EH (cell line): ENCODE measurements at regions not wholly inside any gene's neighbourhood (a gene's known extent, or its start where the extent isn't known, plus 50 kb on each side); places are given as distances from the start of the nearest gene placed in this dataset.

Experiments used
- DNase-seq: peaks from one replicate; pipeline ENCODE4 v3.0.0-alpha.2; 2015; ENCODE audit warnings: low read depth

GRCh38 chr9:107925749-107926297 is 436.3 kb upstream of the KLF4 start:
- DNase-seq, result no peak

GRCh38 chr9:107922260-107922659 is 432.7 kb upstream of the KLF4 start:
- no peak for DNase-seq

DNA sequence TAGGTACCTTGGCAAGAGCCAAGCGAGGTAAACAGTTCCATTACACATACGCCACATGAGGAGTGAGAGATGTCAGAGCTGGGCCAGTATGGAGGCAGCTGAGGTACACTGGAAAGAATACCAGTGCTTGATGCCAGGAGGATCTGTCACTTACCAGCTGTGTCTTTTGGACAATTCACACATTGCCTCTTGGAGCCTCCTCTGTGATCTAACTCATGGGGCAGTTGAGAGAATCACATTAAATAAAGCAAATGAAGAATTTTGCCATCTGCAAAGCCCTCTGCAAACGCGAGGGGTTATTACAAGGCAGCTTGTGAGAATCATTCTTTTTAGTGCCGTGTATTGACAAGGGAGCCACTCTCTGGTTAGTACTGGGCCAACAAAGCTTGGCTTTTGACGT is 429.7 kb upstream of the KLF4 start:
- no peak for DNase-seq

GRCh38 chr9:107918749-107919148 is 429.2 kb upstream of the KLF4 start:
- no peak for DNase-seq

GRCh38 chr9:107914151-107914550 is 424.6 kb upstream of the KLF4 start:
- DNase-seq, result no peak

DNA sequence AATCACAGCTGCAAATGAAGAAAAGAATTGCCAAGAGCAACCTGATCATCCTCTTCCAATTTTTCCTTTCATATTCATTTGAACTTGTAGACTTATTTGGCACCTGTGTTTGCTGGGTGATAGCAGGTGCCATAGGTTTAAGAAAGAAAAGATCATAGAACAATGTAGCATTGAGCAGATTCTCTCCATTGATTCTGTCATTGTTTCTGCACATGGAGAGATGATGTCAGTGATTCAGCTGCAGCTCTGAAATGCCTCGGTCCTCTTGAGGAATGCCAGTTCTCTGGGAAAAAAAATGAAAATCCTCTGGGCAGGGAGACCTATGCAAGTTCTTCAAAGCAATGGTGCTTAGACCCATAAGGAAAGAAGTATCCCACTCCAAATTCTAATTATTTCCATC is 418.1 kb upstream of the KLF4 start:
- DNase-seq, result no peak

GRCh38 chr9:107907255-107907654 is 417.7 kb upstream of the KLF4 start:
- DNase-seq, result no peak

DNA sequence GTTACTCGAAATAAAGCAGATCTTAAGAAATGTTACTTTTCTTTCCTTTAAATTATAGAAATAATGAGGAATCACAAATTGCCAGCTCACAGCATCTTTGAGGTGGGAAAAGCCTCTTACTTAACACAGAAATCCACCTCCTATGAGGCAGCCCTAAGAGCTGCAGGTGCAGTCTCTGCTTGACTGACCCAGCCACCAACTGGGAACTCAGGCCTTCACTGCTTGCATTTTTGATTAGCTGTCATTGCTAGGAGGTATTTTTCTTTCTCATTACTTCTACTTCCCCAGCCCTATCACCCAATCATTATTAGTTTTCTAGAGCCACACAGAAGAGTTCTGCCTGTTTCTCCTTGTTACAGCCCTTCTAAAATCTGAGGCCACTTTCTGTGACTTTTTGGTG is 416.5 kb upstream of the KLF4 start:
- no peak for DNase-seq

GRCh38 chr9:107905308-107906020 is 415.9 kb upstream of the KLF4 start:
- no peak for DNase-seq

DNA sequence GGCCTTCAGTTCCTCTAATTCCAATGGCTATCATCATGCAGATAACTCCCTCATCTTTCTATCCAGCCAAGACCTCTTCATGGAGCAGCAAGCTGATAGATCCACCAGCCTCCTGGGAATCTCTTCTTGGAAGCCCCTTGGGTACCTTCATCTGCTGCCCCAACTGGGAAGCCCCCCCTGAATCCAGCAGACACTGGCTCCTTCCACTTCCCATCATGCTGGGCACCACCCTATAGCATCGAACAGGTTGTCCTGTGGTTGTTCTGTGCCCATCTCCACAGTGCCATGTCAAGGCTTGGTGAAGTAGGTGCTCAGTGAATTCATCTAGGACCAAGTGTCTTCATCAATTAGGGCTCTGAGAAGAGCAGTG is 410.4 kb upstream of the KLF4 start:
- DNase-seq, result no peak

DNA sequence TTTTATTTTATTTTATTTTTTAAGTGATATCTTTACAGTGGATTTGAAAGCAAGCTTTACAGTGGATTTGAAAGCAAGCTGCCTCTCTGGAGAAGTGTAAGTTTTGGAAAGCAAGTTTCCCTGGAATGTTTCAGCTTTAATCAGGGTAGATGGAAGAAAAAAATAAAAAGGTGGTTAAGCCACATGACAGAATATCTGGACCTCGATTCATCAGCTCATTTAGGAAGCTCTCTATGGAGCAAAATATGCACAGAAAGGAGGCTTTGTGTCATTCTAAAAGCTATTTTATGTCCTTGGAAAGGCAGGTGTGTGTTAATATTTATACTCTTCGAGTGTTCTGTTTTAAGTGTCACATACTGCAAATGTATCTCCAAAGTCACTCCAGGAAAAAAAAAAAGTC is 409.2 kb upstream of the KLF4 start:
- DNase-seq, result no peak

DNA sequence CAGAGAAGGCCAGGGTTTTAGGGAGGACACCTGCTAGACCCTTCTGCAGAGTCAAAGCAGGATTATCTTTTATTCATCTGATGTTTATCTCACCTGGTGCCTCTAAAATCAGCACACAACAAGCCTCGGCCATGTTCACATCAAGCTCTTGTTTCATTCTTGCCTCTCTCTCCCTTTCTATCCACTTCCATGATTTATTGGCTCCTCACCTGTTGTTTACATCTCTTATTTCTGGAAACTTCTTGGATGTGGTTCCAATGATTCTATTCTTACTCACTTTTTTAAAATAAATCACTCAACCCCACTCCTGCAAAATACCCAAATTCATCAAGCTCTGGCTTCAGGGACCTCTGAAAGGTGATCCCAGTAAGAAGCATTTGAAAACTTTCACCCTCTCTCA is 407.0 kb upstream of the KLF4 start:
- no peak for DNase-seq

- DNase-seq, result no peak
Observed at GRCh38 chr9:107895501-107896001, 406.0 kb upstream of the KLF4 start.

- DNase-seq, result peak; percentile 74
Observed at GRCh38 chr9:107894572-107895261, 405.1 kb upstream of the KLF4 start.

GRCh38 chr9:107890921-107891465 is 401.4 kb upstream of the KLF4 start:
- peak; percentile 49 for DNase-seq

GRCh38 chr9:107888773-107889227 is 399.2 kb upstream of the KLF4 start:
- no peak for DNase-seq

DNA sequence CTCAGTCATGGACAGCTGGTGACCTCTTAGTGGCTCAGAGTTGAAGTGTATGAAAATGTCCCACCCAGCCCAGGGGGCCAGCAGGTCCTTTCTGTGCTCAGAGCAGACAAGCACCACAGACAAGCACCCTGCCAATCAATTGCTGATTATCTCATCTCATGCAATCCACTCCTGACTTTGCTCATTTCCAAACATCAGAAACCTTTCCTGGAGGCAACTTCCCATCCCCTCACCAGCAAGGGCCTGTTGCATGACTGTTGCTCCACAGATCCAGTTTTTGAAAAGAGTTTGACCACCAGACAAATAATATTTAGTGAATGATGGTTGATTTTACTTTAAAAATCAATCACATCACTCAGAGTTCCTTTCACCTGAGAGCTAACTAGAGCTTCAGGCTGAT is 397.3 kb upstream of the KLF4 start:
- DNase-seq, result no peak

DNA sequence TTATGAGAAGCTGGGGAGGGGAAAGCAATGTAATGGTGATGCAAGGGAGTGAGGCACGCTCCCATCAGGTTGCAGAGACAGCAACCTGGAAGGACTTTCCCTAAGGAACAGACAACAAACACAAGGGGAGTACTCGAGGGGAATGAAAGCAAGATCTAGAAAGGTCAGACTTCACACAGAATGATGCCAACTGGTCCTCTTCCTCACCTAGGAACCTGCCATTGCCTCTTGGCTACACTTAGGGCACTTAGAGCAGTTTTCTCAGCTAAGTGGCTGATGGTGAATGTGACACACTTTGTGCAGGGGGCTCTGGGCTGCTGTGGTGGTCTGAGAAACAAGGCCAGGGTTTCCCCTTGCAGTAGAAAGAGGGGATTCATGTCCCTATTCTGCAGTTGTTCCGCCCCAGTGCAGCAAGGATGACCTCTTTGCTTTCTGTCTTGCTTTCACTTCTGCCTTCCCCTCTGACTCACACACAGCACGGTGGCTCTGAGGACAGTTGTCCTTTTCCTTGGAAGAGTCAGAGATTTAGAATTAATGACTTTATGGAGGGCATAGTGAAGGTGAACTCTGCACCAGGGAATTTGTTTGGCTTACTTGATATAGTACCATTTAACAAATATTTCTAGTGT is 394.0 kb upstream of the KLF4 start:
- no peak for DNase-seq

- DNase-seq, result no peak
Observed at GRCh38 chr9:107881626-107882300, 392.2 kb upstream of the KLF4 start.

GRCh38 chr9:107878462-107878861 is 388.9 kb upstream of the KLF4 start:
- DNase-seq, result no peak

- DNase-seq, result peak; percentile 25
Observed at GRCh38 chr9:107875571-107875980, 386.0 kb upstream of the KLF4 start.
